ENCODE measurements at regions not wholly inside any gene's neighbourhood (a gene's known extent, or its start where the extent isn't known, plus 50 kb on each side); places are given as distances from the start of the nearest gene placed in this dataset.
"Not testable (repeated sequence)": the region's sequence is repeated elsewhere in the genome, so short reads cannot be mapped to it uniquely, and the experiment has no call there.

- no peak for DNase-seq (ENCODE audit: low spot score)
Measured at GRCh38 chr16:5323284-5324141, 225.9 kb upstream of the EEF2KMT start.

GRCh38 chr16:5321930-5322329 lies 224.3 kb upstream of the EEF2KMT start:
- no peak for DNase-seq (ENCODE audit: low spot score)

GRCh38 chr16:5319799-5320198 lies 222.2 kb upstream of the EEF2KMT start:
- DNase-seq (ENCODE audit: low spot score): no peak

- DNase-seq (ENCODE audit: low spot score): no peak
Measured at GRCh38 chr16:5315914-5316313, 218.3 kb upstream of the EEF2KMT start.

- no peak for DNase-seq (ENCODE audit: low spot score)
Measured at GRCh38 chr16:5314377-5314776, 216.8 kb upstream of the EEF2KMT start.

GRCh38 chr16:5309946-5310611 lies 212.5 kb upstream of the EEF2KMT start:
- DNase-seq (ENCODE audit: low spot score): no peak

- no peak for DNase-seq (ENCODE audit: low spot score)
Measured at GRCh38 chr16:5305023-5305422, 207.4 kb upstream of the EEF2KMT start.

- no peak for DNase-seq (ENCODE audit: low spot score)
Measured at GRCh38 chr16:5302372-5303114, 204.9 kb upstream of the EEF2KMT start.

GRCh38 chr16:5298202-5298601 lies 200.6 kb upstream of the EEF2KMT start:
- no peak for DNase-seq (ENCODE audit: low spot score)

GRCh38 chr16:5296176-5296575 lies 198.6 kb upstream of the EEF2KMT start:
- no peak for DNase-seq (ENCODE audit: low spot score)

- DNase-seq (ENCODE audit: low spot score): not testable (repeated sequence)
Measured at GRCh38 chr16:5295304-5295703, 197.7 kb upstream of the EEF2KMT start.

- DNase-seq (ENCODE audit: low spot score): not testable (repeated sequence)
Measured at GRCh38 chr16:5282152-5282551, 184.6 kb upstream of the EEF2KMT start.

- no peak for DNase-seq (ENCODE audit: low spot score)
Measured at GRCh38 chr16:5257462-5257861, 159.9 kb upstream of the EEF2KMT start.

- DNase-seq (ENCODE audit: low spot score): no peak
Measured at GRCh38 chr16:5252791-5253190, 155.2 kb upstream of the EEF2KMT start.

- not testable (repeated sequence) for DNase-seq (ENCODE audit: low spot score)
Measured at GRCh38 chr16:5247403-5247802, 149.8 kb upstream of the EEF2KMT start.

- DNase-seq (ENCODE audit: low spot score): not testable (repeated sequence)
Measured at GRCh38 chr16:5240278-5240626, 142.7 kb upstream of the EEF2KMT start.

- peak; percentile 31 for DNase-seq (ENCODE audit: low spot score)
Measured at GRCh38 chr16:5239472-5240277, 142.1 kb upstream of the EEF2KMT start.

- no peak for DNase-seq (ENCODE audit: low spot score)
Measured at GRCh38 chr16:5235119-5235518, 137.5 kb upstream of the EEF2KMT start.

GRCh38 chr16:5234295-5235050 lies 136.9 kb upstream of the EEF2KMT start:
- no peak for DNase-seq (ENCODE audit: low spot score)

- no peak for DNase-seq (ENCODE audit: low spot score)
Measured at GRCh38 chr16:5231246-5231759, 133.7 kb upstream of the EEF2KMT start.

- DNase-seq (ENCODE audit: low spot score): no peak
Measured at GRCh38 chr16:5228369-5228768, 130.8 kb upstream of the EEF2KMT start.
